ENCODE measurements at regions not wholly inside any gene's neighbourhood (a gene's known extent, or its start where the extent isn't known, plus 50 kb on each side); places are given as distances from the start of the nearest gene placed in this dataset.

DNA sequence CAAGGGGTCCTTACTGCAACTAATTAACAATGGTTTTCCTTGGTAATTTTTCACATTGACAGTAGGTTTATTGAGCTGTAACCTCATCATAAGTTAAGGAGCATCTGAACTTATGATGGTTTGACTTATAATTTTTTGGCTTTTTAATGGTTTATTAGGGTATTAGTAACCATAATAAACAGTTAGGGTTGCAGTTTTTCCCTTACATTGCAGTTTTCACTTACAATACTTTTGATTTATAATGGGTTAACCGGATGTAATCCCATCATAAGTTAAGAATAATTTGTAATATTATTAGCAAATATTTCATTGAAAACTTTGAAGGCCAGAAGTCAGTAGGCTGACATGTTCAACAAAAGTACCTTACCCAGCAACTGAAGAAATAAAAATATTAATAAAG, 811.6 kb downstream of the TRHDE start:
- TF ChIP-seq POLR2A (IDR thresholded peaks at IDR 0.05; ENCODE audit: low read length): no peak
- no peak for TF ChIP-seq GATA1 (IDR thresholded peaks at IDR 0.05; ENCODE audit: low read depth, low read length)

All from erythroblast (primary cell).